ENCODE measurements at regions not wholly inside any gene's neighbourhood (a gene's known extent, or its start where the extent isn't known, plus 50 kb on each side); places are given as distances from the start of the nearest gene placed in this dataset.

DNA sequence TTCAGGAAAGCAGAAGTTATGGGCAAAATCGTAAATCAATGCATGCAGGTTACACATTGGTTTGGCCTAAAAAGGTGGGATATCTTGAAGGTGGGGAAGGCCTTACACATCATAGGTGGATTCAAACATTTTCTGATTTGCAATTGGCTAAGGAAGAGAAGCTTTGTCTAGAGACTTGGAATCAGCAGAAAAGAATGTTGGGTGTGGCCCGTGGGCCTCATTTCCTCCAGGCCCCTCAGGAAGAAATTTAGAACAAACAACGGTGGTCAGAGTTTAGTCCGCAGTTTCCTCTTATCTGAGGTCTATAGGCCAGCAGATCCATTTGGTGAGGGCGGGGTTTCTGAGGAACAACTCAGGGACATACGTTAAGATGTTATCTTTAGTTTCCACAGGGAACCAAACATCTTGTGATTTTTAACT lies 50.9 kb upstream of the AFF3 start:
- no peak for FAIRE-seq

DNA sequence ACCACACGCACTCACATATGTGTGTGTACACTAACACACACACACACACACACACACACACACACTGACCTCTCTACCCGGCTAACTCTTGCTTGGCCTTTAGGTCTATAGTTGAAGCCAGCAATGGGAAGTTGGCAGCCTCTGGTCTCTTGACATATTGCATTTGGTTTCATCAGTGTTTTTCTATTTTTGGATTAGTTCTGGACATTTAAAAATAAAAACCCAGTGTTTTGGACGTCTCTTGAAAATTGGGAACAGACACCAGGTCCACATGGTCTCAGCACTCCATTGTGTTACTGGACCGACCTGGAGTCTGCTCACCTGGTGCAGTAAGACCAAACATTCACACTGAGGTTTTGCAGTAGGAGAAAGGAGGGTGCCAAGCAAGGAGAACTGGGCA lies 50.4 kb upstream of the AFF3 start:
- FAIRE-seq (no peak), DNase-seq (ENCODE audit: low spot score) (no peak)

More for the DNA sequence above, 50.9 kb upstream of the AFF3 start:
- DNase-seq (ENCODE audit: low spot score) = no peak

- DNase-seq (ENCODE audit: low spot score) = no peak
- FAIRE-seq = no peak
Measured at GRCh38 chr2:100192300-100192699, 49.9 kb upstream of the AFF3 start.

Measured in RCC 7860 (cell line).